NT2/D1 (cell line): ENCODE measurements at regions not wholly inside any gene's neighbourhood (a gene's known extent, or its start where the extent isn't known, plus 50 kb on each side); places are given as distances from the start of the nearest gene placed in this dataset.

Source experiments
- YY1 ChIP-seq: IDR thresholded peaks from 2 replicates; pipeline ENCODE4 v1.6.1; 2011; ENCODE audit not compliant: insufficient read length, insufficient read depth
- ZNF274 ChIP-seq: IDR thresholded peaks from 2 replicates; pipeline ENCODE4 v1.6.1; 2011; ENCODE audit warnings: mild to moderate bottlenecking, low read depth, low read length

GRCh38 chr21:16176570-16176969 lies 446.8 kb downstream of the USP25 start:
- no peak for TF ChIP-seq ZNF274
- TF ChIP-seq YY1, result no peak
